ENCODE measurements at regions not wholly inside any gene's neighbourhood (a gene's known extent, or its start where the extent isn't known, plus 50 kb on each side); places are given as distances from the start of the nearest gene placed in this dataset.

DNA sequence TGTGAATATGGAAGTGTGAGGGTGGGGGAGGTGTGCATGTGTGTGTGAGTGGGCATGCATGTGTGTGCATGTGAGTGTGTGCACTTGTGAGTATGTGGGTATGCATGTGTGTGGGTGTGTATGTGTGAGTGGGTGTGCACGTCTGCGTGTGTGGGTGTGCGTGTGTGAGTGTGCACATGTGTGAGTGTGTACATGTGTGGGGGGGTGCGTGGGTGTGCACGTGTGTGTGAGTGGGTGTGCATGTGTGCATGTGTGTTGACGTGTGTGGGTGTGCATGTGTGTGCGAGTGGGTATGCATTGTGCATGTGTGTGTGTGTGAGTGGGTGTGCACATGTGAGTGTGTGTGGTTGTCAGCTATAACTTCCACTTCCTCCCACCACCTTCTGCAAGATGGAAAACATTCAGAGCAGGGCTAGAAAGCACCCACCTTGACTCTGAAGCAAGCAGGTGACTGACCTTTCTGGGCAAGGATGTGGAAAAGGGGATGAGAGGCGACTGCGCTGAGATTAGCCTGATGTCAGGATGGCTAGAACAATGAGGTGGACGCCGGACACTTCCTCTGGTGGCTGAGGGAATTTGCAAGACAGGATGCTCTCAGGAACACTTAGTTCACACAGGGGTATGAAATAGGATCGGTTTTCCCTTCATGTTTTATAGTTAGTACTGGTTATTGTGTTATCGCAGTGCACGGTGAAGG is 103.6 kb downstream of the ACKR3 start:
- no peak overlapping the region for H3K27ac ChIP-seq (ENCODE audit: insufficient read depth, low read length)
- no peaks in the 10 kb centered on the region for H3K27me3 ChIP-seq (ENCODE audit: control insufficient read depth, insufficient read depth, low read length)
- H3K9me3 ChIP-seq (ENCODE audit: control insufficient read depth, insufficient read depth, low read depth, low read length), result no peaks in the 10 kb centered on the region
- H3K4me3 ChIP-seq (replicated peaks in 1 of 4; ENCODE audit: control extremely low read depth in 1 of 4, insufficient read depth in 1 of 4, low read depth in 3 of 4, low read length in 4 of 4), result no peak overlapping the region
- TF ChIP-seq, protein P1, sequence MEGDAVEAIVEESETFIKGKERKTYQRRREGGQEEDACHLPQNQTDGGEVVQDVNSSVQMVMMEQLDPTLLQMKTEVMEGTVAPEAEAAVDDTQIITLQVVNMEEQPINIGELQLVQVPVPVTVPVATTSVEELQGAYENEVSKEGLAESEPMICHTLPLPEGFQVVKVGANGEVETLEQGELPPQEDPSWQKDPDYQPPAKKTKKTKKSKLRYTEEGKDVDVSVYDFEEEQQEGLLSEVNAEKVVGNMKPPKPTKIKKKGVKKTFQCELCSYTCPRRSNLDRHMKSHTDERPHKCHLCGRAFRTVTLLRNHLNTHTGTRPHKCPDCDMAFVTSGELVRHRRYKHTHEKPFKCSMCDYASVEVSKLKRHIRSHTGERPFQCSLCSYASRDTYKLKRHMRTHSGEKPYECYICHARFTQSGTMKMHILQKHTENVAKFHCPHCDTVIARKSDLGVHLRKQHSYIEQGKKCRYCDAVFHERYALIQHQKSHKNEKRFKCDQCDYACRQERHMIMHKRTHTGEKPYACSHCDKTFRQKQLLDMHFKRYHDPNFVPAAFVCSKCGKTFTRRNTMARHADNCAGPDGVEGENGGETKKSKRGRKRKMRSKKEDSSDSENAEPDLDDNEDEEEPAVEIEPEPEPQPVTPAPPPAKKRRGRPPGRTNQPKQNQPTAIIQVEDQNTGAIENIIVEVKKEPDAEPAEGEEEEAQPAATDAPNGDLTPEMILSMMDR (conservative IDR thresholded peaks at IDR 0.05 in 1 of 2, IDR thresholded peaks at IDR 0.05 in 1 of 2; ENCODE audit: low read depth in 1 of 2, low read length in 2 of 2), result no peak
- no peak for TF ChIP-seq EZH2 (IDR thresholded peaks at IDR 0.05; ENCODE audit: low read length, missing control alignments)
- no peak overlapping the region for H3K9ac ChIP-seq (ENCODE audit: insufficient read depth, low read length)
- no peak for DNase-seq (ENCODE audit: low read depth in 2 of 2)
- H3K4me2 ChIP-seq (ENCODE audit: extremely low read depth, insufficient read depth, low read length), result no peak overlapping the region
- H4K20me1 ChIP-seq (ENCODE audit: control insufficient read depth, extremely low read depth, insufficient read depth, low read length), result no peaks in the 10 kb centered on the region
- H2AFZ ChIP-seq (ENCODE audit: low read length), result no peak overlapping the region
- no peaks in the 10 kb centered on the region for H3K36me3 ChIP-seq (ENCODE audit: control insufficient read depth, insufficient read depth, low read length)
- no peaks in the 10 kb centered on the region for H3K79me2 ChIP-seq (ENCODE audit: control insufficient read depth, insufficient read depth, low read length)
- no peaks in the 10 kb centered on the region for H3K4me1 ChIP-seq (ENCODE audit: control insufficient read depth, extremely low read depth, insufficient read depth, low read length)

DNA sequence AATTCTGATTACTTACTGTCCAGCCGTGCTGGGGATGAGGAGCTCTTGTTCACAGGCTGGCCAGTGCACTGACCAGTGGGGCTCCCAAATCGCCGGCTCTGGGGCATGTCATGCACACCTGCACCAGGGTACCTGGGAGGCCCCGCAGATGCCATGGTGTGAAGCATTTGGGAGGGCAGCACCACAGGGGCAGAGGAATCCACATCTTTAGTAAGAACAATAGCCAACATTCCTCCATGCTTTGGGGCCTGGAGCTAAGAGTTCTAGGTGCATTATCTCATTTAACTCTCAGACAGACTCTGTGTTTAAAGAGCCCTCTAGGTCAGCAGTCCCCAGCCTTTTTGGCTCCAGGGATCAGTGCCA is 104.2 kb downstream of the ACKR3 start:
- H3K9ac ChIP-seq (ENCODE audit: insufficient read depth, low read length), result no peak overlapping the region
- H4K20me1 ChIP-seq (ENCODE audit: control insufficient read depth, extremely low read depth, insufficient read depth, low read length), result no peaks in the 10 kb centered on the region
- no peak overlapping the region for H2AFZ ChIP-seq (ENCODE audit: low read length)
- TF ChIP-seq, protein P1 (conservative IDR thresholded peaks at IDR 0.05 in 1 of 2, IDR thresholded peaks at IDR 0.05 in 1 of 2; ENCODE audit: low read depth in 1 of 2, low read length in 2 of 2), result no peak
- no peak for TF ChIP-seq EZH2 (IDR thresholded peaks at IDR 0.05; ENCODE audit: low read length, missing control alignments)
- H3K79me2 ChIP-seq (ENCODE audit: control insufficient read depth, insufficient read depth, low read length), result no peaks in the 10 kb centered on the region
- no peak overlapping the region for H3K27ac ChIP-seq (ENCODE audit: insufficient read depth, low read length)
- no peak overlapping the region for H3K4me2 ChIP-seq (ENCODE audit: extremely low read depth, insufficient read depth, low read length)
- no peaks in the 10 kb centered on the region for H3K36me3 ChIP-seq (ENCODE audit: control insufficient read depth, insufficient read depth, low read length)
- no peaks in the 10 kb centered on the region for H3K9me3 ChIP-seq (ENCODE audit: control insufficient read depth, insufficient read depth, low read depth, low read length)
- H3K4me1 ChIP-seq (ENCODE audit: control insufficient read depth, extremely low read depth, insufficient read depth, low read length), result no peaks in the 10 kb centered on the region
- no peak overlapping the region for H3K4me3 ChIP-seq (replicated peaks in 1 of 4; ENCODE audit: control extremely low read depth in 1 of 4, insufficient read depth in 1 of 4, low read depth in 3 of 4, low read length in 4 of 4)
- no peak for DNase-seq (ENCODE audit: low read depth in 2 of 2)
- H3K27me3 ChIP-seq (ENCODE audit: control insufficient read depth, insufficient read depth, low read length), result no peaks in the 10 kb centered on the region

DNA sequence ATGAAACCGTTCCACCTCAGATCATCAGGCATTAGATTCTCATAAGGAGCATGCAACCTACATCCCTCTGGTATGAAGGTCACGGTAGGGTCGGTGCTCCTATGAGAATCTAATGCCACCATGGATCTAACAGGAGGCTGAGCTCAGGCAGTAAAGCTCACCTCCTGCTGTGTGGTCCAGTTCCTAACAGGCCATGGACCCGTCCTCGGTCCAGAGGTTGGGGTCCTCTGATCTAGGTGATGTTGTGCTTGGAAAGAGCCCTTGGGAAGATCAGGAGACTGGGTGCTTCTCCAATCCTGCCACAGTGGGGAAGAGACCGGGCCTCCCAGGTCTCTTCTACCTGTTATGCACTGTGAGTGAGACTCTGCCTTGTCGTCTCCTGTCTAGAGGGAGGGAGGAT is 104.6 kb downstream of the ACKR3 start:
- no peak overlapping the region for H3K9ac ChIP-seq (ENCODE audit: insufficient read depth, low read length)
- H3K27ac ChIP-seq (ENCODE audit: insufficient read depth, low read length), result no peak overlapping the region
- H3K27me3 ChIP-seq (ENCODE audit: control insufficient read depth, insufficient read depth, low read length), result no peaks in the 10 kb centered on the region
- no peaks in the 10 kb centered on the region for H3K79me2 ChIP-seq (ENCODE audit: control insufficient read depth, insufficient read depth, low read length)
- H4K20me1 ChIP-seq (ENCODE audit: control insufficient read depth, extremely low read depth, insufficient read depth, low read length), result no peaks in the 10 kb centered on the region
- H3K9me3 ChIP-seq (ENCODE audit: control insufficient read depth, insufficient read depth, low read depth, low read length), result no peaks in the 10 kb centered on the region
- DNase-seq (ENCODE audit: low read depth in 2 of 2), result no peak
- no peak overlapping the region for H3K4me2 ChIP-seq (ENCODE audit: extremely low read depth, insufficient read depth, low read length)
- no peak overlapping the region for H3K4me3 ChIP-seq (replicated peaks in 1 of 4; ENCODE audit: control extremely low read depth in 1 of 4, insufficient read depth in 1 of 4, low read depth in 3 of 4, low read length in 4 of 4)
- H3K4me1 ChIP-seq (ENCODE audit: control insufficient read depth, extremely low read depth, insufficient read depth, low read length), result no peaks in the 10 kb centered on the region
- H2AFZ ChIP-seq (ENCODE audit: low read length), result no peak overlapping the region
- no peak for TF ChIP-seq EZH2 (IDR thresholded peaks at IDR 0.05; ENCODE audit: low read length, missing control alignments)
- TF ChIP-seq, protein P1 (conservative IDR thresholded peaks at IDR 0.05 in 1 of 2, IDR thresholded peaks at IDR 0.05 in 1 of 2; ENCODE audit: low read depth in 1 of 2, low read length in 2 of 2), result no peak
- H3K36me3 ChIP-seq (ENCODE audit: control insufficient read depth, insufficient read depth, low read length), result no peaks in the 10 kb centered on the region

All from fibroblast of lung (primary cell).